Dedifferentiated amniotic fluid mesenchymal stem cell (primary cell): ENCODE measurements at regions not wholly inside any gene's neighbourhood (a gene's known extent, or its start where the extent isn't known, plus 50 kb on each side); places are given as distances from the start of the nearest gene placed in this dataset.

Source experiments
- DNase-seq: peaks from one replicate; pipeline ENCODE4 v3.0.0-alpha.2; 2016; ENCODE audit errors: extremely low spot score

DNA sequence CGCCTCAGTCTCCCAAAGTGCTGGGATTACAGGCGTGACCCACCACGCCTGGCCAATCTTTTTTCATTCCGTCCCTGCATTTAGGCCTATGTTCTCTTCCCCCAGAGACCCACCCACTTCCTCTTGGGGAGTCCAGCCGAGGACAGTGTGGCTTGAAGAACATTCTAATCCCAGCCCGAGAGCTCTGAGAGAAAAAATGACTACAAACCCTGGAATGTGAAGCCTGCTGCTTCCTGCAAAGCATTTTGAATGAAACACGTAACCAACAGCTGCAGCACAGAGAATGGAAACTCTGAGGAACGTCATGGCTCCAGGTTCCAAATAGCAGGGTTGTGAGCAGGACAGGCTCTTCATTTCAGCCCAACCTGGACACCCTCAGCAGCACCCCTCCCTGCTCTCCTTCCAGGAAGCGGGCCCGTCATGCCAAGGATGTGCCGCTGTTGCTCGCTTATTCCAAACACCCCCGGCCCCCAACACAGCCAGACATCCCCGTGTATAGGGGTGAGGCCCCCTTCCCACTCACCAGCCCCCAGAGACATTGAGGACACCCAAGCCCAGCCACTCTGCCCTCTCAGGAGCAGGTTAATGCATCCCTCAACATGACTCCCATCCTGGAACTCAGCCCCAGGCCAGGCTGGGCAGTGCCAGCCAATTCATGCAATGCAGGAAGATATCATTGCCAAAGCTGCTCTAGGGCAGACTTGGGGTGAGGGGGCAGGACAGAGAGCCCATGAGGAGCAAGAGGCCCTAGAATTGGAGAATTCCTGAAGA is 139.8 kb downstream of the ZFP36L2 start:
- peak; percentile 99 for DNase-seq

DNA sequence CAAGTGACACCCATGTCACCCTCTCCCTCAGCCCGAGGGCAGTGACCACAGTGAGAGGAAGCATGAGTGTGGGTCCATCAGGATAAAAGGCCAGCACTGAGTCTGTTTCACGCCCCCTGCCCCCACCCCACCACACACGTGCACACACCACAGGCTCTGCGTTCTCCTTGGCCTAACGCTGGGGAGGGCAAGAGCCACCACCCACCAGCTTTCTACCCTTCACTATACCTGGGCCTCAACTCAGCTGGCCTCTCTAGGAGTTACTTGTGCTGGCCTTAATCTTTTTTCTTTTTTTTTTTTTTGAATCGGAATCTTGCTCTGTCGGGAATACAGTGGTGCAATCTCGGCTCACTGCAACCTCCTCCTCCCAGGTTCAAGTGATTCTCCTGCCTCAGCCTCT is 140.5 kb downstream of the ZFP36L2 start:
- no peak for DNase-seq

DNA sequence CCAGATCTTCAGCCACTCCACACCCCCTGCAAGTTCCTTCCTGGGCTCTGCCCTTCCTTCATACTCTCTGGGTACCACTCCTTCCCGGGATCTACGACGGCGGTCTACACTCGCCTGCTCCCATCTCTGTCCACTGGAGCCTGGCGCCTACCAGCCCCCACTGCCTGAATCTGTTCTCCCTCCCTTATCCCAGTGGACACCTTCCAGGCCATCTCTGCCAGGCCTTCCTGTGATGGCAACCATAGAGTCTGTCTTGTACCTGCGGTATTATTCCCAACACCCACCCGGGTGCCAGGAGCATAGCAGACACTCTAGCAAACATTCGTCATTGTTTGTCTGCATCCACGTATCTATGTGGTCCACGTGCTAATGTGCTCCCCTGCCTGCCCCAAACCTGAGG is 140.9 kb downstream of the ZFP36L2 start:
- no peak for DNase-seq

DNA sequence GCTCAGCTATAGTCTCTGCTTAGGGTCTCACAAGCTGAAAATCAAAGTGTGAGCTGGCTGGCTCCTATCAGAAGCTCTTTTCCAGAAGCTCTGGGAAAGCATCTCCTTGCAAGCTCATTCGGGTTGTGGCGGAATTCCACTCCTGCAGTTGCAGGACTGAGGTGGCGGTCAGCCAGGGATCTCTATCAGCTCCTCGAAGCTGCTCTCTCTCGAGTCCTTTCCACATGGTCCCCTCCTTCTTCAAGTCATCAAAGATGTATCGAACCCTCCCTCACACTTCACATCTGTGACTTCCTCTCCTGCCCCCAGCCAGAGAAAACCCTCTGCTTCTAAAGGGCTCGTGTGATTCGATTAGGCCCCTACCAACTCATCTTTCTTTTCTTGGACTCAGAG is 141.7 kb downstream of the ZFP36L2 start:
- peak; percentile 50 for DNase-seq

DNA sequence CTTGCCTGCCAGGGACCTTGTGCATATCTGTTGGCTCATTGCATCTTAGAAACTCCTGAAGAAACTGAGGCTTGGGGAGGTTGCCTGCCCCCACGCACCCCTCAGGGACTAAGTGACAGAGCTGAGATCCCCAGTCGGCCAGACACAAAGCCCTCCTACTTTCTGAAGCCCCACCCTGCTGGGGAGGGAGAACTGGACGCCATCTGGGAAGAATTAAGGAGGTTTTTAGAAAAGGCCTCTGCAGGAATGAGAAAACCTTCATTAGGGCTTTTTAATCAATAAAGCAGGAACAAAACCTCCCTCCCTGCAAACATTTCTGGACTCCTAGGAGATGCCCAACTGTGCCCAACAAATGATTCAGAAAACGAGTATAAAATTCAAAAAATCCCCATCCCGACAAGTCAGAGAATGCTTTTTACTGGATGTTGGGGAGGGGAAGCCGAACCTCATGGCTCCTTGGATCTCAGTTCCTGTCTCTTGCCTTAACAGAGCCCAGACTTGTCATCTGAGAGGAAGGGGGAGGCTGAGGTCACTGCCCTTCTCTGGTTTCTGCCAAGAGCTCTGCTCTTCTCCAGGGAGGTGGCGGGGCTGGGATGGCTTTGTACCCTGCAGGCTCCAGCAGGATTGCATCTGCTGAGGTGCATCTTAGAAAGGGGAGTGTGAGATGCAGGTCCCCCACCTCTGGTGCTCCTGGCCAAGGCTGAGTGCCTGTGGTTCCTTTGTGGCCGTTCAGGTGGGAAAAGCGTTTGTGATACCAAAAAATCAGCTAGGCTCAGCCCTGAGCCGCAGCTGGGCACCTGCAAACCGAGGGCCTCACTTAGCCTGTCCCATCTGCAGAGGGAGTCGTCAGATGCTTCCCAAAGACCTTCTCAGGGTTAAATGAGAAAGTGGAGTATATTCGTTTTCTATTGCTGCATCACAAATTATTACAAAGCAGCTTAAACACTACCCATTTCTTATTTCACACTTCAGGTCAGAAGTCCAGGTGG is 142.4 kb downstream of the ZFP36L2 start:
- peak; percentile 65 for DNase-seq

DNA sequence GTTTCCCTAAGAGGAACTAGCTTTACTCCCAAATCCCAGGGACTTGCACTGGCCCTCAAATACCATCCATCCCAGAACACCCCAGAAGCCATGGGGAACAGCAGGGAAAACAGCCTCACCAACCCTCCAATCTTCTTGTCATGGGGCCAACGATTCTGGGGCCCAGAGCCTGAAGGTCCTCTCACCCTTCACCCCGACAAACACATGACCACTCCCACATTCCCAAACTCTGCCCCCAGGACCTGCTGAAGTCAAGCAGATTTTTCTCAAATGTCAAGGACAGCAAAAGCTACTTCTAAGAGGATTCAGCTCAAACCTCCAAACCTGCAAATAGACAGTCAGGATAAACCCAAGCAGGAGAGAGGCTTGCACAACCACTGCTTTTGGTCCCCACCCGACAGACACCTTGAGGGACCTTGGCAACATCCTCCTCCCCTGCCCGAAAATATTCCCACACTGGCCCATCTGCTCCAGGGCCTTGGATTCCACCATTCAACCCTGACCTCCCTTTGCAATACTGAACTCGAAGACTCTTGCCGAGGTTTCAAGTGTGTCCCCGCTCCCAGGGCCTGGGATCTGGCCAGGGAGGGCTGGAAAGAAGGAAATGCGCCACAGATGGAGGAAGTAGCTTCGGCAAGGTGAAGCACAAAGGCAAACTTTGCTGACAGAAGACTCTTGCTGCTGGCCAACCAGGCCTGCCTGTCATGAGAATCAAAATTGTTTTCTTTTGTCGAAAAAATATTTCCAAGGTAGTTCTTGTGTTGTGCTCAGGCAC is 143.3 kb downstream of the ZFP36L2 start:
- DNase-seq, result no peak

DNA sequence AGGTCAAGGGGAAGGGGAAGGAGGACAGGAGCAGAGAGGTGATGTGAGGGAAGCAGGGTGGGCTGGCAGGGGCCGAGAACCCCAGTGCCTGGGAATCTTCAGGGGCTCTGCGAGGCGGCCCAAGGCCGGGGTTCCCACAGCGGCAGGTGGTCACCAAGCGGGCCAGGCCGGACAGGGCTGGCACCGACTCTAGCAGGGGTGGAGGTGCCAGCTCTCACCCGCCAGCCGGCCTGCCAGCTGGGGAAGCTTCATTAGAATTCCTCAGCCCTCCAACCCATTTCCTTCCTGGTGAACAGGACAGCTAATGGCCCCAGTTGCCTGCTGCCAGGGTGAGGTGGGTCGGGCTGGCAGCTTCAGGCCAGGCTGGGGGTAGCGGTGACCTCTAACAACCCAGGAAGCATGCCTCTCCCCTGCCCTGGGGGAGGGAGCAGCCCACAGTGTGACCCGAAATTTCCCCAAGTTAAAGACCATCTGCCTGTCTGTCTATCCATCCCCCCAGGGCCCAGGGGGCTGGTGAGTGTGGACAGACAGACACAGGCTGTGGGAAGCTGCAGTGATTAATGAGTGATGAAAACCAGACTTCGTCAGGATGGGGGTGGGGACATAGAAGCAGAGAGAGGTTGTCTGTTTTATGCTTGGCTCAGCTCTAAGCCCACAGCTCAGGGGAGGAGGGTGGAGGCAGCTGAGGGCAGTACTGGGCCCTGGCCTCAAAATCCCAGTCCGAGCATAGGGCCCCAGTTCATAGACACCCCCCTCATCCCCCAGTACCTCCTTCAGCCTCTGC is 144.1 kb downstream of the ZFP36L2 start:
- no peak for DNase-seq

DNA sequence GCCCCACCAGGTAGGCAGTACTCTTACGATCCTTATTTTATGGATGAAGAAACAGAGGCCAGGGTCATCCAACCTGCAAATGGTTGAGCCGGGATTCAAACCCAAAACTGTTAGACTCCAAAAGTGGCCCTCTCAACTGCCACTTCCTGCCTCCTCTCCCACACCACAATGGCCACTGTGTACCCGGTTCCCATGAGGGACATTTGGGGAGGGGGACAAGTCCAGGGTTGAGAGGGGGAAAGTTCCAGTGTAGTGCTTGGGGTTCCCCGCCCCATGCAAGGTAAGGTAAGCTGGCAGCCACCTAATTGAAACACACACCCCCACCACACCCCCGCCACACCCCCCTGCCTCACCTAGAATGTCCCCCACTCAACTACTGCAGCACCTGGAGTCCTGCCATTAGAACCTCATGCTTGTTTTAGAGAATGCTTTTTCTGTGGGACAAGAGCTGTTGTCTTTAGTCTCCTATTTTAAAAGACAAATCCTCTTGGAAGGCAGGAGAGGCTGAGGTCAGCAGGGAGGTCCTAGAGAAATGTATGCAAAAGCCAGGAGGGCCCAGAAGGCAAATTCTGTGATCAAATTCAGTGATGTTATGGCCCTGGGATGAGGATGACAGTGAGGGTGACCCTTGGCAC is 145.2 kb downstream of the ZFP36L2 start:
- DNase-seq, result no peak

DNA sequence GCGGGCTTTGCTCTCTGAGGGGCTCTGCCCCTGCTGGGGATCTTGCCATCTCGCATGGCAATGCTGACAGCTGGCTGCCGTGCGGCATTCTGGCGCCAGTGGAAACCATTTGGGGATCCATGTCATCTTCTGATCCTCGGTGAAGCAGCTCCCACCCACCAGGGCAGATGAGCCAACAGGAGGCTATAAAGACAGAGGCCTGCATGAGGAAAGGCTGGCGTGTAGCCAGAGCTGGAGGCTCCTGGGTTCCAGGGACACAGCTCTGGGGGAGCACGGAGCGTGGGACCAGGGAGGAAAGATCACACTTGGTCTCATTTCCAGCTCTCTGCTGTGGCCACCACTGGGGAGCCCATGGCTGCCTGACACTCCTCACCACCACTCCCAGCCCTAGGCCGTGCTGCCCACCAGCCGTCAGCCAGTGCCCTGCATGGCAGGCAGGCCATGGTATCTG is 145.8 kb downstream of the ZFP36L2 start:
- no peak for DNase-seq

DNA sequence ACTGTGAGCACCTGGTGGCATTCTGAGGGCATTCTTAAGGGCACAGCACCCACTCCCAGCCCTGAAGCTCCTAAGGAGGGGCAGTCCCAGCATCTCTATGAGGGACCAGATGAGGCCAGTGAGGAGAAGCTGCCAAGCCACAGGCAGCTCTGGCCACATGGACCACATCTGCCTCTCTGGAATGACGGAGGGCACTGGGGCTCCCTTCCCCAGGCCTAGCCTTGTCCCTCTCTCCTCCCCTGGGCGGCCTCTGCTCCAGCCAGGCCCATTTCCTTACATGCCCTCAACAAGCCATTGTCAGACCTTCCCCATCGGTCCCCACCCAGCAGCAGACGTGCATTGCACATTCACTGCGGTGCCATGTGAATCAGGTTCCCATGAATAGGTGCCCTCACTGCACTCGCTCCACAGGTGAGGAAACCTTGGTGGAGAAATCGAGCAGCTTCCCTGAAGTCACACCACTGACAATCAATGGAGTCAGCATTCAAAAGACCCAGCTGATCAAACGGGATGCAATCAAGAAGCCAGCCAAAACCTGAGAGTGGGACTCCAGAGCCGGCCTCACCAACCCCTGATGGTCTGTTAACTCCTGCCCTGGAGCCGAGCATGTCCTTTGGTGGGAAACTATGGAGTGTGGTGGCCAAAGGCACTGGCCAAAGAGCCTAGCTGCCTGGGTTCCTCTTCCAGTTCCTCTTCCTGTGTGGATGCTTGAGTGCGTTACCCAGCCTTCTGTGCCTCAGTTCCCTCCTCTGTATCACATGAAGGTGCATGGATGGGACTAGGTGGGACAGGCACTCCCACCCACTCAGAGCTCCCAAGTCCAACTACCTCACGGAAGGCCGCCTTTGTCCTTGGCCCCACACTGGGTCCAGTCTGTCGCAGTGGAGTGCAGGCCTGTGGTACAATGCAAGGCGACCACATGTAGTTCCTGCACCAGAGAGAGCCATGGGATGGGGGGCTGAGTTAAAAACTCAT is 147.3 kb downstream of the ZFP36L2 start:
- DNase-seq, result no peak

DNA sequence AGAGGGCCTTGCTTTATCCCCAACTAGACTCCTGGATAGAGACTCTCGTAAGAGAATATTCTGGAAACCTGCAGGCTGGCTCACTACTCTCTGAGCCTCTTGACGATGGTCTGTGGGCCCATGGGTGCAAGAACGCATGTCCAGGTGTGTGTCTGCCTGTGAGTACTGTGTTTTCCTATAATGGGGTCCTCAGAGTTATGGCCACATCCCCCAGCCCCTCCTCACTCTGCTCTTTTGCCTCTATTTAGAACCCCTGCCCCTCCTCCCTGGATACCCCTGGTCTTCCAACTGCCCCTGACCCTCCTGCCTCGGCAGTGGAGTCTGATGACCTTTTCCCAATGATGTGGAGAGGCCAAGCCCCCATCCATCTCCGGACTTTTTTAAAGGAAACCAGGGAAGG is 148.1 kb downstream of the ZFP36L2 start:
- no peak for DNase-seq

DNA sequence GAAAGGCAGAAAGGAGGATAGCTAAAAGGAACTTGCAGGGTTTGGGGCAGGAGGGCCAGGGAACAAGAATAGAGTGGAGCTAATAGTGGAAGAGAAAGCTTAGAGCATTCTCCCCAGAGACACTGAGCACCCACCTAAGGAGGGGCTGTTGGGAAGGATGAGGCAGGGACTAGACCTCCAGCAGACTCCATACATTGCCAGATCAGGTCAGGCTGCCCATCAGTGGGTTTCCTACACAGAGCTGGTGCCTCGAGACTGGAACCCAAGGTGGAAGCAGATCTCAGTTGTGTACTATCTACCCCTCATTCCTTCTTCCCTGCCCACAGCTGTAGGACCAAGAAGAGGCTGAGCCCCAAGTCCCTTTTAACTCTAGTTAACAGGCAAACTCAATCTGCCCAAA is 148.5 kb downstream of the ZFP36L2 start:
- DNase-seq, result no peak

DNA sequence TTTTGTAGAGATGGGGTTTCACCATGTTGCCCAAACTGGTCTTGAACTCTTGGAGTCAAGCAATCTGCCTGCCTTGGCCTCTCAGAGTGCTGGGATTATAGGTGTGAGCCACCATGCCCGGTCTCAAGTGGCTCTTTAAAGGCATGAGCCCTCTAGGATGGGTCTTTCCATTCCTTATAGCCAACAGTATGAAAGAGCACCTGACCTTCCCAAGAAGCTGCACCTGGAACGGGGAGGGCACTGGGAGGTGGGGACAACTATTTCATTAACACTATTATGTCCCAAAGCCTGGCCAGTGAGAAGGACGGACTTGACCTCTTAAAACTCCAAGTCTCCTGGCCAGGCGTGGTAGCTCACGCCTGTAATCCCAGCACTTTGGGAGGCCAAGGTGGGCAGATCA is 149.7 kb downstream of the ZFP36L2 start:
- DNase-seq, result no peak

DNA sequence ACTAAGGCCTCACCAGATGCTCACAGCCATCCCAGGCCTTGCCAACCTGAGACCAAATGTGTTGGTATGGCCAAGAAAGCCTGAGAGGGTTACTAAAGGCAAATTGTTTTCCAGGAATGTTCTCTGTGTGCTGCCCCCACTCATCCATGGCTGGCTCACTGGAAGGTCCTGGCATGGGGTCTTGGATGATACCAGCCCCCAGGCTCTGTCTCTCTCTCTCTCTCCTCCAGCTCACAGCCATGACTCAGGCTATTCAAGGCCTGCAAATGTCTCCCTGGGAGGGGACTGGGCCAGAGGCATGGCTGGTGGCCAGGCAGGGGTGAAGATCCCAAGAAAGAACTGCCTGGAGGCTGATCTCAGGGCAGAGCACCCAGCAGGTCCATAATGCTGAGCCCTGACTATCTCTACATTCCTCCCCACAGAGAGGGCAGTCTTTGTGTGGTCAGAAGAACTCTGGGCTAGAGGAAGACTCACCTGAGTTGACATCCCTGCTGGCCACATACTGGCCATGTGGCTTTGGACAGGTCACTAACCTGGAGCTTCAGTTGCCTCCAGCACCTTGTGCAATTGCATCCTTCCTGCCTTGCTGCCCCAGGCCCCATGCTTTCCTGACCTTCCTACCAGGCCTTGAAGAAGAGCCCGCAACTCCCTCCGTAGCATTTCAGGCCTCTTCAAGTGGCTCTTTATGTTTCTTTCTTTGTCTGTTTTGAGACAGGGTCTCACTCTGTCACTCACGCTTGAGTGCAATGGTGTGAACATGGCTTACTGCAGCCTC is 150.4 kb downstream of the ZFP36L2 start:
- peak; percentile 20 for DNase-seq

DNA sequence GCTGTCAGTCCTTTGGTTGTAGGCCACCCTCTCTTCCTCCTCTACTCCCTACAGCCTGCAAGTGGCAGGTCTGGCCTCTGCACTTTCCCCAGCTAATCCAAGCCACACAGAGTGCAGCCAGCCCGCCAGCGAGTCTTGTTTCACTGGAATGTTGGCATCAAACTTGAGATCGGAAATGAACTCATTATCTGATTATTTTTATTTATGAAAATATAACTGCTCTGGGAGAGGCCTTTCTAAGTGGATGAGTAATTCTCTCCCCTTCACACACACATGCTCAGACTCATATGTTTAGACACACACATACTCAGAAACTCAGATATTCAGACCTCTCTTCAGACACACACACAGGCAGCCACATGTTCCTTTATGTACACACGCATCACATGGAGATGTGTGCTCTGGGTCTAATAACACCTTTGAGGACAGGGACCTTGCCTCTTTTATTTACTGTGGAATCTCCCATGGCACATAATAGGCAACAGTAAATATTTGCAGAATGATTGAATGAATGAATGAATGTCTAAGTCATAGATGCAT is 151.3 kb downstream of the ZFP36L2 start:
- DNase-seq, result peak; percentile 98

DNA sequence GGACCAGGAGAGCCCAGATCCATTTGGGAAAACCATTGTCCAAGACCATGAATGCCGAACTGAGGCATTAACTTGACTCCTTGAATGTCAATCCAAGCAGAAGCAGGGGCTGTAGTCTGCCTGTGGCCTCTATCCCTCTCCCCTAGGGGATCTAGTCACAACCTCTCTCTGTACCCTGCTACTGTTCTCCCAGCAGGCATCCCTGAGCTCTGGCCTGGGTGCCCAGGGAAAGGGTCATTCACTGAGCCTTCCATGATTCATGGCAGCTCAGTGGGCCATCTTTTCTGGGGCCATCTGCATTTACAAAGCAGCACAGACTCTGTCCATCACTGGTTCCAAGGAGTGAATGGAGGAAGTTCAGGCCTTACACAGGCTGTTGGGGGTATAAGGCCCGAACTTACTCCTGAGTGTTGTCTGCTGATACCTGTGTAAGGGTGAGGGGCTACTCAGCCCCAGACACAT is 151.8 kb downstream of the ZFP36L2 start:
- no peak for DNase-seq

DNA sequence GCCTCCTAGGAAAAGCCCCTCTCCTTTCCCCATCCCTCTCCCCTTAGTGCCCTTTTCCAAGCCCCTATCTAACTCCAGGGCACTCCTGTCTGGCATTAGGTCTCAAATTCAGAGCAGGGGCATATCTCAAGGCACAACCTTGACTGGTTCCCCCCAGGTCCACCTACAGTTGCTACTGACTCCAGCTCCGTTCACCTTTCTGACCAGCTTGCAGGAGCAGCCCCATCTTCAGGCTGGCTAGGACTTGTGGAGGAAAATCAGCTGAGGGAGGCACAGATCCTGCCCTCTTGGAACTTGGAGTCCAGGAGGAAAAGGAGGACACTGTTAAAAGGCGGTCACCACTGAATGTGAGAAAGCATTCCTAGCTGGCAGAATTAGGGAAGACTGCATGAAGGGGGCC is 152.4 kb downstream of the ZFP36L2 start:
- no peak for DNase-seq

DNA sequence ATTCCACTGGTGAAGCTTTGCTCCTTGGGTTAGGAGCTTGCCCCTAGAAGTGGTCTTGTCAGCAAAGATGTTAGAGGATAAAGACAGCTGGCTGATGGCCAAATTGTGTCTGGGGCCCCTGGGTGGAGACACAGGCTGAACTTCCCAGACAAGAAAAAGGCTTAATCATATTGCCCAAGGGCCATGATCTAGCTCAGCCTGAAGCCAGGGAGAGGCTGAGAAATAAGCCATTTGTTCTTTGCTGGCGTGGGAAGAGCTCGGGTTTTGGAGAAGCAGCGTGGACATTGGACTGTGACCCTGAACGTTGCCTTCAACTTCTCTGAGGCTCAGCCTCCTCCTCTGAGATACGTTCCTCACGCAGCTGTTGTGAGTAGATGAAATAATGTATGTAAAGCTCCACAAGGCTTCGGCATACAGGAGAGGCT is 153.0 kb downstream of the ZFP36L2 start:
- DNase-seq, result peak; percentile 74
